ENCODE measurements at regions not wholly inside any gene's neighbourhood (a gene's known extent, or its start where the extent isn't known, plus 50 kb on each side); places are given as distances from the start of the nearest gene placed in this dataset.
"Not testable (repeated sequence)": the region's sequence is repeated elsewhere in the genome, so short reads cannot be mapped to it uniquely, and the experiment has no call there.

DNA sequence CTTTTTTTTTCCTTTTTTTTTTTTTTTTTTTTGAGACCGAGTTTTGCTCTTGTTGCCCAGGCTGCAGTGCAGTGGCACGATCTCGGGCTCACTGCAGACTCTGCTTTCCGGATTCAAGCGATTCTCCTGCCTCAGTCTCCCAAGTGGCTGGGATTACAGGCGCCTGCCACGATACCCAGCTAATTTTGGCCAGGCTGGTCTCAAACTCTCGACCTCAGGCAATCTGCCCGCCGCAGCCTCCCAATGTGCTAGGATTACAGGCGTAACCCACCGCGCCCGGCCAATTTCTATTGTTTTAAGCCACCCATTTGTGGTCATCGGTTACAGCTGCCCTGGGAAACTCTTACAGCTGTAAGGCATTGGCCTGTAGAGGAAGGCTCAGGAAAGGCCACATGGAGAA is 617.7 kb downstream of the GABRG2 start:
- no peak overlapping the region for H2AFZ ChIP-seq (ENCODE audit: low read depth, low read length)
- no peaks in the 10 kb centered on the region for H3K9me3 ChIP-seq (ENCODE audit: low read length)
- H3K4me1 ChIP-seq (ENCODE audit: insufficient read depth, low read length): no peaks in the 10 kb centered on the region
- no peaks in the 10 kb centered on the region for H3K36me3 ChIP-seq (ENCODE audit: insufficient read depth, low read length)
- no peak overlapping the region for H3K4me3 ChIP-seq (ENCODE audit: low read length)
- H3K27me3 ChIP-seq (ENCODE audit: insufficient read depth, low read length): no peaks in the 10 kb centered on the region

- H3K9me3 ChIP-seq (ENCODE audit: low read length); H3K4me1 ChIP-seq (ENCODE audit: insufficient read depth, low read length); H3K36me3 ChIP-seq (ENCODE audit: insufficient read depth, low read length); H2AFZ ChIP-seq (ENCODE audit: low read depth, low read length); H3K4me3 ChIP-seq (ENCODE audit: low read length); H3K27me3 ChIP-seq (ENCODE audit: insufficient read depth, low read length): not testable (repeated sequence)
Measured at GRCh38 chr5:162696272-162696671, 628.7 kb downstream of the GABRG2 start.

- no peaks in the 10 kb centered on the region for H3K4me1 ChIP-seq (ENCODE audit: insufficient read depth, low read length)
- H3K36me3 ChIP-seq (ENCODE audit: insufficient read depth, low read length): no peaks in the 10 kb centered on the region
- H3K27me3 ChIP-seq (ENCODE audit: insufficient read depth, low read length): no peaks in the 10 kb centered on the region
- no peak overlapping the region for H2AFZ ChIP-seq (ENCODE audit: low read depth, low read length)
- no peak overlapping the region for H3K4me3 ChIP-seq (ENCODE audit: low read length)
- H3K9me3 ChIP-seq (ENCODE audit: low read length): no peaks in the 10 kb centered on the region
Measured at GRCh38 chr5:162699361-162699760, 631.8 kb downstream of the GABRG2 start.

DNA sequence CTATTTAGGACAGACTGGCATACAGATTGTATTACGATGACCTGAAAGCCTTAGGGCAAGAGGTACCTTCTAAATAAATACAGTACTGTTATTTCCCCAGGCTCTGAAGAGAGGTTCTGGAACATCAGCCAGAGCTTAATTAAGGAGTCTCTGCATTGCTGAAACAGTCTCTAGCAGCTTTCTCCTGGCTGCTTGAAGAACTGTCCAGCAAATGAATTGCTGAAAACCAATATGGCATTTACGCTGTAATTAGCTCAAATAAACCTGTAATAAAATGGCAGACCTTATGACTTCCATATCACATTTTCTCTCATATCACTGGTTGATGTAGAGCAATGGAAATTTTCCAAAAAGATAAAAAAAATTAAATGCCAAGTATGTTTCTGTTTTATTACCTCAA is 636.3 kb downstream of the GABRG2 start:
- Histone ChIP-seq H3K4me1 (ENCODE audit: insufficient read depth, low read length) (no peaks in the 10 kb centered on the region), H3K27me3 (ENCODE audit: insufficient read depth, low read length) (no peaks in the 10 kb centered on the region), H2AFZ (ENCODE audit: low read depth, low read length) (no peak overlapping the region)

DNA sequence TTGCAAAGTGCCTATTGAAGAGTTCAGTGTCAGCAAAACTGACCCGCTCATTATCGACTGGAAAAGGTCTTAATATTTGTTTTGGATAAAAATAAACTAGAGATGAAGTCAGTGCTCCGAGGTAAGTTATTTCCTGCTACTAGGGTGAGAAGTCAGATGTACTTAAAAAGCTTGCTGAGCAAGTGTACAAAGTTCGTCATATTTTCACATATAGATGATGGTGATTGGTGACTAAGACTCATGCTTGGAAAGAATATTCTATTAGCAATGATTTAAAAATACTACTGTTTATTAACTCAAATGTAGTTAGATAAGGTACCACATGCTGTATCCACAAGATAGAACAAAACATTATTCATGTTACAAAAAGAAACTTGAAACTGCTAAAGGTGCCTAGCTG is 643.7 kb downstream of the GABRG2 start:
- Histone ChIP-seq H3K4me1 (ENCODE audit: insufficient read depth, low read length) (no peaks in the 10 kb centered on the region), H3K9me3 (ENCODE audit: low read length) (no peaks in the 10 kb centered on the region), H2AFZ (ENCODE audit: low read depth, low read length) (no peak overlapping the region), H3K36me3 (ENCODE audit: insufficient read depth, low read length) (no peaks in the 10 kb centered on the region), H3K4me3 (ENCODE audit: low read length) (no peak overlapping the region), H3K27me3 (ENCODE audit: insufficient read depth, low read length) (no peaks in the 10 kb centered on the region)

More for the DNA sequence above, 636.3 kb downstream of the GABRG2 start:
- Histone ChIP-seq H3K4me3 (ENCODE audit: low read length) (no peak overlapping the region), H3K9me3 (ENCODE audit: low read length) (no peaks in the 10 kb centered on the region), H3K36me3 (ENCODE audit: insufficient read depth, low read length) (no peaks in the 10 kb centered on the region)

DNA sequence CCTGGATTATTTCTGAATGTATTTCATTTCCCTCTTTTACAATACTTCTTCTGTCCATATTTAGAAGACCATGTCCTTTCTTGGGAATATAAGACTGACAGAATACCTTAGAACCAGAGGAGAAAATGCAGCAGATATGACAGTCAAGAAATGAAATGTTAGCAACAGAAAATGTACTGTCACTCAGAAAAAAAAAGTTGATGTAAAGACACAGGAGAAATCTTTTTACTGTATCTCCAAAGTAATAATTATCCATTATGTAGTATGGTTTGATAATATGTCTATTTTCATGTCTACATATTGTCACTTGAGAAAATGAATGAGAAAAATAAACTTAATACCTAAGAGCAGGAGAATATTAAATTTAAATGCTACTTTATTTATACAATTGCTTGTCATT is 652.1 kb downstream of the GABRG2 start:
- Histone ChIP-seq H3K36me3 (ENCODE audit: insufficient read depth, low read length) (no peaks in the 10 kb centered on the region), H3K4me3 (ENCODE audit: low read length) (no peak overlapping the region), H2AFZ (ENCODE audit: low read depth, low read length) (no peak overlapping the region), H3K27me3 (ENCODE audit: insufficient read depth, low read length) (no peaks in the 10 kb centered on the region), H3K4me1 (ENCODE audit: insufficient read depth, low read length) (no peaks in the 10 kb centered on the region), H3K9me3 (ENCODE audit: low read length) (no peaks in the 10 kb centered on the region)

GRCh38 chr5:162721125-162721524 is 653.6 kb downstream of the GABRG2 start:
- Histone ChIP-seq H3K27me3 (ENCODE audit: insufficient read depth, low read length) (no peaks in the 10 kb centered on the region), H3K4me1 (ENCODE audit: insufficient read depth, low read length) (no peaks in the 10 kb centered on the region), H2AFZ (ENCODE audit: low read depth, low read length) (no peak overlapping the region), H3K4me3 (ENCODE audit: low read length) (no peak overlapping the region), H3K36me3 (ENCODE audit: insufficient read depth, low read length) (no peaks in the 10 kb centered on the region), H3K9me3 (ENCODE audit: low read length) (no peaks in the 10 kb centered on the region)

- Histone ChIP-seq H3K4me1 (ENCODE audit: insufficient read depth, low read length) (no peaks in the 10 kb centered on the region), H3K9me3 (ENCODE audit: low read length) (no peaks in the 10 kb centered on the region), H3K4me3 (ENCODE audit: low read length) (no peak overlapping the region), H3K27me3 (ENCODE audit: insufficient read depth, low read length) (no peaks in the 10 kb centered on the region), H2AFZ (ENCODE audit: low read depth, low read length) (no peak overlapping the region), H3K36me3 (ENCODE audit: insufficient read depth, low read length) (no peaks in the 10 kb centered on the region)
Measured at GRCh38 chr5:162752612-162753011, 684.8 kb upstream of the CCNG1 start.

DNA sequence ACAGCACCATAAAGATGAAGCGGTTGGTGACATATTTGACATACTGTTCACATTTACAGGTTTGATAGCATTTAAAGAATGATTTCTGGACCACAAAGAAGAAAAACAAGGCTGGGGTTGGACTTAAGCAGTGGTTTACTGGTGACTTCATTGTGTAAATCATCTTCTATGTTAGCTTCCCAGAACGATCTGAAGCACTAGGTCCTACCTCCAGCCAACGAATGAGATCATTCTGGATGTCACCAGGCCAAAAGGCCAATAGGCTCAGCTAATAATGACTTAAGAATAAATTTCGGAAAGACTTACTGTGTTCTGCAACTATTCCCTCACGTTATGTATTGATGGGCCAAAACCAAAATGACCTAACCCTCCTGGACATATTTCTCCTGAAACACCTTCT is 675.3 kb upstream of the CCNG1 start:
- Histone ChIP-seq H3K9me3 (ENCODE audit: low read length) (no peaks in the 10 kb centered on the region), H2AFZ (ENCODE audit: low read depth, low read length) (no peak overlapping the region), H3K27me3 (ENCODE audit: insufficient read depth, low read length) (no peaks in the 10 kb centered on the region), H3K4me3 (ENCODE audit: low read length) (no peak overlapping the region), H3K36me3 (ENCODE audit: insufficient read depth, low read length) (no peaks in the 10 kb centered on the region), H3K4me1 (ENCODE audit: insufficient read depth, low read length) (no peaks in the 10 kb centered on the region)

DNA sequence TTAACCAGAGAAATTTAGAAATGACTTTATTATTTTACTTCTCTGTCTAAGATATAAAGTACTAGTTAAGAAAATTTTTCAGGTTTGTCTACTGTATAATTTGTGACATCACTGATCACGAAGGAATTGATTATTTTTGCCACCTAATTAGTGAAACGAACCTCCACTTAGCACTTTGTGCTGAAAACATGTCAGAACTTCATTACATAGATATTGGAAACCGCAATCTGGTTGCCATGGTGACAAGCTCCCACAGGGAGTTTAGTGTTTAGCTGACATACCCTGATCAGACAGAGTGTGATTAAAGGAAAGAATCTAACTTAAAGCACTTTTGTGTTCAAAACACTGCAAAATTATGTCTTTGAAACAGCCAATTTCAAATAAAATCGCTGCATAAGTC is 668.4 kb upstream of the CCNG1 start:
- Histone ChIP-seq H3K4me3 (ENCODE audit: low read length) (no peak overlapping the region), H3K4me1 (ENCODE audit: insufficient read depth, low read length) (peaks cover 9% of the 10 kb centered on the region), H3K9me3 (ENCODE audit: low read length) (no peaks in the 10 kb centered on the region), H3K27me3 (ENCODE audit: insufficient read depth, low read length) (no peaks in the 10 kb centered on the region), H2AFZ (ENCODE audit: low read depth, low read length) (no peak overlapping the region), H3K36me3 (ENCODE audit: insufficient read depth, low read length) (no peaks in the 10 kb centered on the region)

GRCh38 chr5:162785673-162786072 is 651.7 kb upstream of the CCNG1 start:
- no peaks in the 10 kb centered on the region for H3K9me3 ChIP-seq (ENCODE audit: low read length)
- H3K36me3 ChIP-seq (ENCODE audit: insufficient read depth, low read length): no peaks in the 10 kb centered on the region
- no peak overlapping the region for H2AFZ ChIP-seq (ENCODE audit: low read depth, low read length)
- H3K4me1 ChIP-seq (ENCODE audit: insufficient read depth, low read length): no peaks in the 10 kb centered on the region
- no peak overlapping the region for H3K4me3 ChIP-seq (ENCODE audit: low read length)
- no peaks in the 10 kb centered on the region for H3K27me3 ChIP-seq (ENCODE audit: insufficient read depth, low read length)

- no peaks in the 10 kb centered on the region for H3K27me3 ChIP-seq (ENCODE audit: insufficient read depth, low read length)
- H2AFZ ChIP-seq (ENCODE audit: low read depth, low read length): no peak overlapping the region
- no peak overlapping the region for H3K4me3 ChIP-seq (ENCODE audit: low read length)
- no peaks in the 10 kb centered on the region for H3K36me3 ChIP-seq (ENCODE audit: insufficient read depth, low read length)
- no peaks in the 10 kb centered on the region for H3K4me1 ChIP-seq (ENCODE audit: insufficient read depth, low read length)
- no peaks in the 10 kb centered on the region for H3K9me3 ChIP-seq (ENCODE audit: low read length)
Measured at GRCh38 chr5:162786234-162786633, 651.2 kb upstream of the CCNG1 start.

GRCh38 chr5:162796507-162796906 is 640.9 kb upstream of the CCNG1 start:
- H3K4me1 ChIP-seq (ENCODE audit: insufficient read depth, low read length): peaks cover 6% of the 10 kb centered on the region
- H3K36me3 ChIP-seq (ENCODE audit: insufficient read depth, low read length): no peaks in the 10 kb centered on the region
- H3K27me3 ChIP-seq (ENCODE audit: insufficient read depth, low read length): no peaks in the 10 kb centered on the region
- H3K4me3 ChIP-seq (ENCODE audit: low read length): no peak overlapping the region
- H2AFZ ChIP-seq (ENCODE audit: low read depth, low read length): no peak overlapping the region
- H3K9me3 ChIP-seq (ENCODE audit: low read length): no peaks in the 10 kb centered on the region

DNA sequence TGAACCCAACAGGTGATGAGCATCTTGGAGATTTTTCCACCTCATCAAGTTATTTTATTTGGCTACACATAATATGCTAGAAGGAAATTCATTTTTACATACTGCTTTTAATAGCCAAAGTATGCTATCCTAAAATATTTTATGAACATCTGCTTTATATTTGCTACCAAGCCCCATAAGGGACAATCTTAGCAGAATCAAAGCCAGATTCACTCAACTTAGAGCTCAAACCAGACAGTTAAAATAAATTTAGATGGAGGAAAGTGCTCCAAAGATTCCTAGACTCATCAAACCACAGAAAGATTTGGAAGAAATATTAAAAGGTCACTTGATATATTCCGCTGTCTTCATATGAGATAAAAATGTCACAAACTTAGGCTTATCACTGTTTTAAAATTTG is 637.1 kb upstream of the CCNG1 start:
- no peaks in the 10 kb centered on the region for H3K36me3 ChIP-seq (ENCODE audit: insufficient read depth, low read length)
- no peak overlapping the region for H2AFZ ChIP-seq (ENCODE audit: low read depth, low read length)
- no peak overlapping the region for H3K4me3 ChIP-seq (ENCODE audit: low read length)
- H3K27me3 ChIP-seq (ENCODE audit: insufficient read depth, low read length): no peaks in the 10 kb centered on the region
- no peaks in the 10 kb centered on the region for H3K9me3 ChIP-seq (ENCODE audit: low read length)
- peaks cover 6% of the 10 kb centered on the region for H3K4me1 ChIP-seq (ENCODE audit: insufficient read depth, low read length)

Measured in neuron (in vitro differentiated cells).